Umbilical cord (tissue), 1 donor: ENCODE measurements at regions not wholly inside any gene's neighbourhood (a gene's known extent, or its start where the extent isn't known, plus 50 kb on each side); places are given as distances from the start of the nearest gene placed in this dataset.

ENCODE experiments used
- DNase-seq: peaks from one replicate; pipeline ENCODE4 v3.0.0-alpha.2; 2015; ENCODE audit warnings: low spot score

DNA sequence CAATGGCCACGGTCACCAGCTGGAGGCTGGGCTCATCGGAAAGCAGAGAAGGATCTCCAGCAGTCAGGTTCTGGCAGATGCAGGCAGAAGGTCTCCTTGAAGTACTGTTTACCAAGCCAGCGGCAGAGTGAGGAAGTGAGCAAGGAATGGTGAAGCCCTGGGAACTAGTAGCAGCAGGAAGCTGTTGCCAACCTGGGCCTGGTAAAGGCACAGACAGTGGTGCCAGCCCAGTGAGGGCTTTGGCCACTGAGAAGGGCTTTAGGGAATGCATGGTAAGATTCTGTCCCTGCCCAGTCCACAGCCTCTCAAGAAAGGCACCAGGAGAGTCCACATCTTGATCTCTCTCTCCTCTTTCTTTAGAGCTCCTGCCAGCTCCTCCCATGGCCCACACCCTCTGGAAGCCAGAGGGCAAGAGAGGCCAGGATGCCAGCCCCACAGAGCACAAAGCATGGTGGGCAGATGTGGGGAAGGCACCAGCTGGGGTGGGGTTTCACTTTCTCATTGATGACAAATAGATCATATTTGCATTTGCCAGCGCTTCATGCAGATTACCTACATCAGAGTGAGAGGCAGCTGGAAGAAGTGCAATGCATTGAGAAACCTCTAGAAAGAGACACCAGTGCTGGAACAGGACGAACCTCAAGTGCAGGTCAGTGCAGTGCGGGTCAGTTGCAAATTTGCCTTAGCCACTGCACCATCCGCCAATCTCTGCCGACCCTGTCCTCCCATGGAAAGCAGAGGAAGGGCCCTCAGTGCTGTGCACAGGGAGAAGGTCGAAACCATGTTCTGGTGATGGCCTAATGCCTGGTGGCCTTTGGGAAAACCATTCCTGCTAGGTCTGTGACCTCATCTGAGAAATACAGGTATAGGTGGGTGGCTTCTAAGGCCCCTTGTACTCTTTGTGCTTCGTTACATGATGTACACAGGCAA, 667.8 kb upstream of the MKI67 start:
- DNase-seq: no peak

GRCh38 chr10:128796396-128796912, 670.2 kb upstream of the MKI67 start:
- DNase-seq: no peak

DNA sequence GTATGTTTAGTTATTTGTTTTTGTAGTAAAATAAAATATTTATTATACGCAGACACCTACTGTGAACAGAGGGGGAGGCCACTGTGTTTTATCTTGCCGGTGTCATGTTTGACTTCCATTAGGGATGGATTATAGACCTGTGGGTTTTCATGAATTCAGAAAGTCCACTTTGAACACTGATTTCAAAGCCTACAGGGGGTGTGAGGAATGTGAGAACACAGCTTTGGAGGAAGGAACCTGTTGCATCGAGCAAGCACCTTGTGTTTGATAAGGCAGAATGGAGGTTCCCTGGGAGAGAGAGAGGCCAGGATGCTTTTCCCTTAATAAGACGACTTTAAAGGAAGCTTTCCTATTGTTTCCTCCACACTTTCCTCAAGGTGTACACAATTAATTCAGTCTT, 665.0 kb upstream of the MGMT start:
- no peak for DNase-seq

- no peak for DNase-seq
These were observed 663.3 kb upstream of the MGMT start for GRCh38 chr10:128803790-128804189.

GRCh38 chr10:128804411-128804810, 662.6 kb upstream of the MGMT start:
- no peak for DNase-seq

- no peak for DNase-seq
These were observed 658.1 kb upstream of the MGMT start for GRCh38 chr10:128808921-128809440.

GRCh38 chr10:128811511-128811910, 655.5 kb upstream of the MGMT start:
- no peak for DNase-seq

GRCh38 chr10:128812000-128812399, 655.0 kb upstream of the MGMT start:
- no peak for DNase-seq

GRCh38 chr10:128813574-128813973, 653.5 kb upstream of the MGMT start:
- DNase-seq: no peak

DNA sequence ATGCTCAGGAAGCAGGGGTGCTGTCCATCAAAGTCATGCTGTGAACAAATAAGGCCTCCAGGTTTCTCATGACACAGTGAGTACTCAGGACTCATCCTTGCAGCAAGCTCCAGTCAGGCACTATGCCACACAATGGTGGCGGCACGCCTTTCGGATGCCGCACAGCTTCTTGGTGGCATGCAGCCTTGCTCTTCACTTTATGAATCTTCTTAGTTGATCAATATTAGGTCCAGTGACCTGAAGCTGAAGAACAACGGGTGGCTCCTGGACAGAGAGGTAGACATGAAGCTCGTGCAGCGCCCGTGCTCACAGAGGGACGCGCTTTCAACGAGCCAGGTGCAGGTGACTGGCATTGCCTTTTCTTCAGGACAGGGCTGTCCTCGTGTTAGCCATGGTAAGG, 653.0 kb upstream of the MGMT start:
- DNase-seq: no peak

- peak; percentile 35 for DNase-seq
These were observed 652.3 kb upstream of the MGMT start for GRCh38 chr10:128814782-128815181.

- DNase-seq: no peak
These were observed 650.3 kb upstream of the MGMT start for GRCh38 chr10:128816726-128817125.

DNA sequence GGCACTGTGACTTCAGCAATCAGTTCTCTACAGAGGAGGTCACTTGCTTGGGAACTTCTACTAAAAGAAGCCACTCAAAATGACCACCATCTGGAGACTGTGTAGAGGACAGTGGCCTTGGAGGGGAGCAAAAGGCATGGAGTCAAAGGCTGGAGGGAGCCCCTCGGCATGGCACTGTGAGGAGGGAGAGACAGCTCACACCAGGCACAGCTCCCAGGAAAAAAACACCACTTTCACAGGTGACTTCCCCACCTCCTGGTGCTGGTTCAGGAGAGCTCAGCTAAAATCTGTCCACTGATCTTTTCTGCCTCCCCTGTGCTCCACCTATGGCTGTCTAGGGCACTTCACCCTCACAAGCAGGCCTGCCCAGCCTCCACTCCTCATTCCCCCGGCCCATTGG, 649.4 kb upstream of the MGMT start:
- no peak for DNase-seq

DNA sequence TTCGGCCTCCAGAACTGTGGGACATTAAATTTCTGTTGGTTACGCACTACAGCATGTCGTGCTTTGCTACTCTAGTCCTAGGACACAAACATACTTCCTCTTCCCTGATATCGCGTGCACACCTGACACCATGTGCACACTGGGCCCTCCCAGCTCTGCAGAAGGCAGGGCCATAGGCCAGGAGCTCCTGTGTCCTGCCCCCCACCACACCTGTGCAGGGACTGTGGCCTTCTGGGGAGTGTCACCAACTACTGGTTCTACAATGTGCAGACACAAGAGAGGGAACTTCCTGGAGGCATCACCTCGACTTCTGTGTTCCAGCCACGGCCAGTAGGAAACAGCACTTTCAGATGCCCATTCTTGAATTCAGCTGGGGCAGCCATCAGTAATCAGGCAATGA, 646.4 kb upstream of the MGMT start:
- no peak for DNase-seq

- no peak for DNase-seq
These were observed 643.8 kb upstream of the MGMT start for GRCh38 chr10:128823201-128823600.

- DNase-seq: no peak
These were observed 641.4 kb upstream of the MGMT start for GRCh38 chr10:128825626-128826025.

DNA sequence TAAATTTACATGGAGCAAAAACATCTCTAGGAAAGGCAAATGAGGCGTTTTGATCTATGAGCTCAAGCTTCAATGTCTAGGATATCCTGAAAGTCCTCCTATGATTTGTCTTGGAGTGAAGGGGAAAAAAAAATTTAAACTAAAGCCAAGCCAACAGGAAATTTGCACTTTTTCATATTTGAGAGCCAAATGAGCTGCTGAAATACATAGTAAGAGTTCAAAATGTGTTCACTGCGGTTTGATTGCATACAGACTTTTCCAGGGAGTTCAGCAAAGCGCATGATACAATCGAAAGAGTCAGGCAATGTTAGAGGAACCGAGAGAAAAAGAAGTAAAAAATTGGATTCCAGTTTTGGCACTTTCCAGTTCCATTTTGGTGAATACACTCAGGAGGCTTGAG, 633.4 kb upstream of the MGMT start:
- DNase-seq: no peak

GRCh38 chr10:128835361-128835760, 631.7 kb upstream of the MGMT start:
- no peak for DNase-seq

DNA sequence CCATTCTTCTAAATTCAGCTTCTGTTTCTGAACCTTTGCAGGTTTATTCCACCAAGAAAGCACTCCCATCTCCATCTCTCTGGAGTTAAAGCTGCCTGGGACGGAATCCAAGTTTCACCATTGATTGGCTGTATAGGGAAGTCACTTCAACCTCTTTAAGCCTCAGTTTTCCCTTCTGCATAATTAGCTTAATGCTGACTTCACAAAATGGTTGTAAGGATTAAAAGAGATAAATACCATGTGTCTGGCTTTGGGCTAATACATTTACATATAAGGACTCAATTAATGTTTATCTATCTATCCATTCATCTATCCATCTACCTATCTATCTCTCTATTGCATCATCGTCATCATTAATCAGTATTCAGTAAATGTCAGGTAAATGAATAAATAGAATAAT, 629.6 kb upstream of the MGMT start:
- DNase-seq: no peak

DNA sequence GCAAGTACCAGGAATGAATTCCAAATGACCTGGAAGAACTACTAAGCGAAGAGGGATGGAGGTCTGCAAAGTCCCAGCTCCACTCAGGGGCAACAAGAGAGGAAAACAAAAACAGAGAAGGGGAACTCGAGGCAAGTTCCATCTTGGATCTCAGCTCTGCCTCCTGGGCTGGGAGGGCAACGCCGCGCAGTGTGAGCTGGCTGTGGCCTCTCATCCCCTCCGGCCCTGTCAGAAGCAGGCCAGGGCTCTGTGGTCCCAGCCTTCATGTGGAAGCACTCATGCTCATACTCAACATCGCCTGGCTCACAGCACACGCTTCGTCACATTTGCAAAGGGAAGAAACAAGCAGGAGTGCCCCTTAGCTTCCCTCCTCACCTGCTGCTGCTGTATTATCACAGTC, 627.9 kb upstream of the MGMT start:
- no peak for DNase-seq

- DNase-seq: no peak
These were observed 627.3 kb upstream of the MGMT start for GRCh38 chr10:128839701-128840100.

GRCh38 chr10:128843972-128844371, 623.1 kb upstream of the MGMT start:
- DNase-seq: peak; percentile 32

- no peak for DNase-seq
These were observed 620.1 kb upstream of the MGMT start for GRCh38 chr10:128846927-128847326.
